ENCODE measurements at regions not wholly inside any gene's neighbourhood (a gene's known extent, or its start where the extent isn't known, plus 50 kb on each side); places are given as distances from the start of the nearest gene placed in this dataset.

DNA sequence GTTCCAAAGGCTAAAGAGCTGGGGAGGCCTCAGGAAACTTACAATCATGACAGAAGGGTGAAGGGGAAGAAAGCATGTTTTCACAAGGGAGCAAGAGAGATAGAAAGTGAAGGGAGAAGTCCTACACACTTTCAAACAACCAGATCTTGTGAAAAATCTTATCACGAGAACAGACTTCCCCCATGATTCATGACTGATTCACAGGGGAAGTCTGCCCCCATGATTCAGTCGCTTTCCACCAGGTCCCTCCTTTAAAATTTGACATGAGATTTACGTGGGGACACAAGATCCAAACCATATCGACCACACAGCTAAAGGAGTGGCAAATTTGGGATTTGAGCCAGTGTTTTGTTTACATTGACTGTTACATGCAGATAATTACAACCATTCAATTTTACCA, 971.1 kb upstream of the HS3ST1 start (continued):
- TF ChIP-seq ZNF777 (tag by site-specific recombination; IDR thresholded peaks at IDR 0.05; ENCODE audit: borderline replicate concordance): no peak

DNA sequence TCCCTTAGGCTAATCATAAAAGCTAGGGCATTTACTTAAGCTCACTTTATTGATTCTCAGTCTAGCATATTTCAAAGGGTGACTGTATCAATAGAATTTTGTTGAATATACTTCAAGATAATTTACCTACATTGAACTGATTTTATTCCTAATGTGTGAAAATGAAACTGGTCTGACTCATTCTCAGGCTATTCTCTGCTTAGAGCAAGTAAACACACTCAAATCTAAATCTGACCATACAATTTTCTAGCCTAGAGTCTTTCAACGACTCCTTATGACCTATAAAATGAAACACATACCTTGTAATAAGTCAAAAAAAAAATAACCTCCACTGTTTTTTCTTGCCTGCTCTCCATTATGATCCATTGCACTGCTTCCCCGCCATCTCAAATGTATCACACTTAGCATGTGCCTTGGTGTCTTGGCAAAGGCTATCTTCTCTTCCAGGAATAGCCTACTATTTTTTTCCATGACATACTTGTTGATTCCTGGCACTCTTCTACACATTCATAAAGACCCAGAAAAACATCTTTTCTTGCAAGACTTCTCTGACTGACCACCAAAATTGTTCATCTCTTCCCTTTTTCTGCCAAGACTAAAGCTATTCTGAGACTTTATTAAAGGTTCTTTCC, 965.1 kb upstream of the HS3ST1 start:
- TF ChIP-seq ZFP69B (tag by site-specific recombination; IDR thresholded peaks at IDR 0.05): no peak
- TF ChIP-seq KLF9 (tag by site-specific recombination; IDR thresholded peaks at IDR 0.05; ENCODE audit: low read depth): no peak
- TF ChIP-seq ZNF660 (tag by site-specific recombination; IDR thresholded peaks at IDR 0.05): no peak
- no peak for TF ChIP-seq ZNF169 (tag by site-specific recombination; IDR thresholded peaks at IDR 0.05)
- TF ChIP-seq, protein P1, sequence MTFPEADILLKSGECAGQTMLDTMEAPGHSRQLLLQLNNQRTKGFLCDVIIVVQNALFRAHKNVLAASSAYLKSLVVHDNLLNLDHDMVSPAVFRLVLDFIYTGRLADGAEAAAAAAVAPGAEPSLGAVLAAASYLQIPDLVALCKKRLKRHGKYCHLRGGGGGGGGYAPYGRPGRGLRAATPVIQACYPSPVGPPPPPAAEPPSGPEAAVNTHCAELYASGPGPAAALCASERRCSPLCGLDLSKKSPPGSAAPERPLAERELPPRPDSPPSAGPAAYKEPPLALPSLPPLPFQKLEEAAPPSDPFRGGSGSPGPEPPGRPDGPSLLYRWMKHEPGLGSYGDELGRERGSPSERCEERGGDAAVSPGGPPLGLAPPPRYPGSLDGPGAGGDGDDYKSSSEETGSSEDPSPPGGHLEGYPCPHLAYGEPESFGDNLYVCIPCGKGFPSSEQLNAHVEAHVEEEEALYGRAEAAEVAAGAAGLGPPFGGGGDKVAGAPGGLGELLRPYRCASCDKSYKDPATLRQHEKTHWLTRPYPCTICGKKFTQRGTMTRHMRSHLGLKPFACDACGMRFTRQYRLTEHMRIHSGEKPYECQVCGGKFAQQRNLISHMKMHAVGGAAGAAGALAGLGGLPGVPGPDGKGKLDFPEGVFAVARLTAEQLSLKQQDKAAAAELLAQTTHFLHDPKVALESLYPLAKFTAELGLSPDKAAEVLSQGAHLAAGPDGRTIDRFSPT (tag by site-specific recombination; IDR thresholded peaks at IDR 0.05): no peak
- TF ChIP-seq ZNF521 (tag by site-specific recombination; IDR thresholded peaks at IDR 0.05): no peak
- no peak for TF ChIP-seq ZNF549 (tag by site-specific recombination; IDR thresholded peaks at IDR 0.05)
- no peak for TF ChIP-seq ZNF239 (tag by site-specific recombination; IDR thresholded peaks at IDR 0.05)
- no peak for TF ChIP-seq BCL6B (tag by site-specific recombination; IDR thresholded peaks at IDR 0.05)
- TF ChIP-seq ZNF600 (tag by site-specific recombination; IDR thresholded peaks at IDR 0.05): no peak
- H3K4me1 ChIP-seq (ENCODE audit: control insufficient read depth, insufficient read depth, low read length): no peaks in the 10 kb centered on the region
- CTCF ChIA-PET: no interaction called here
- no peak overlapping the region for H3K4me3 ChIP-seq (ENCODE audit: low read depth, low read length)
- POLR2A ChIA-PET: no interaction called here
- no peak overlapping the region for H3K27ac ChIP-seq (ENCODE audit: extremely low read depth, low read depth, low read length)
- H3K9me3 ChIP-seq (ENCODE audit: control insufficient read depth, insufficient read depth, low read depth, low read length): no peaks in the 10 kb centered on the region
- no peaks in the 10 kb centered on the region for H3K36me3 ChIP-seq (ENCODE audit: control insufficient read depth in 2 of 2, insufficient read depth in 1 of 2, low read length in 2 of 2)

GRCh38 chr4:12389604-12390003, 960.9 kb upstream of the HS3ST1 start:
- ChIA-PET CTCF (no interaction called here), POLR2A (no interaction called here)
- Histone ChIP-seq H3K36me3 (ENCODE audit: control insufficient read depth in 2 of 2, insufficient read depth in 1 of 2, low read length in 2 of 2) (no peaks in the 10 kb centered on the region), H3K4me1 (ENCODE audit: control insufficient read depth, insufficient read depth, low read length) (no peaks in the 10 kb centered on the region), H3K9me3 (ENCODE audit: control insufficient read depth, insufficient read depth, low read depth, low read length) (no peaks in the 10 kb centered on the region), H3K4me3 (ENCODE audit: low read depth, low read length) (no peak overlapping the region), H3K27ac (ENCODE audit: extremely low read depth, low read depth, low read length) (no peak overlapping the region)
- TF ChIP-seq ZNF529 (tag by site-specific recombination; IDR thresholded peaks at IDR 0.05; ENCODE audit: insufficient replicate concordance): no peak
- no peak for TF ChIP-seq ZNF426 (tag by site-specific recombination; IDR thresholded peaks at IDR 0.05)
- TF ChIP-seq ZBTB1 (tag by site-specific recombination; IDR thresholded peaks at IDR 0.05): no peak
- TF ChIP-seq ZNF658 (tag by site-specific recombination; IDR thresholded peaks at IDR 0.05): no peak
- no peak for TF ChIP-seq ZNF132 (tag by site-specific recombination; IDR thresholded peaks at IDR 0.05; ENCODE audit: borderline replicate concordance)
- no peak for TF ChIP-seq ZNF571 (tag by site-specific recombination; IDR thresholded peaks at IDR 0.05)
- no peak for TF ChIP-seq GLIS2 (tag by site-specific recombination; IDR thresholded peaks at IDR 0.05)
- no peak for TF ChIP-seq ZNF549 (tag by site-specific recombination; IDR thresholded peaks at IDR 0.05)
- no peak for TF ChIP-seq ZSCAN16 (tag by site-specific recombination; IDR thresholded peaks at IDR 0.05)
- TF ChIP-seq, protein P2, sequence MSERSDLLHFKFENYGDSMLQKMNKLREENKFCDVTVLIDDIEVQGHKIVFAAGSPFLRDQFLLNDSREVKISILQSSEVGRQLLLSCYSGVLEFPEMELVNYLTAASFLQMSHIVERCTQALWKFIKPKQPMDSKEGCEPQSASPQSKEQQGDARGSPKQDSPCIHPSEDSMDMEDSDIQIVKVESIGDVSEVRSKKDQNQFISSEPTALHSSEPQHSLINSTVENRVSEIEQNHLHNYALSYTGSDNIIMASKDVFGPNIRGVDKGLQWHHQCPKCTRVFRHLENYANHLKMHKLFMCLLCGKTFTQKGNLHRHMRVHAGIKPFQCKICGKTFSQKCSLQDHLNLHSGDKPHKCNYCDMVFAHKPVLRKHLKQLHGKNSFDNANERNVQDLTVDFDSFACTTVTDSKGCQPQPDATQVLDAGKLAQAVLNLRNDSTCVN (tag by site-specific recombination; optimal IDR thresholded peaks at IDR 0.05): no peak
- TF ChIP-seq ZNF18 (tag by site-specific recombination; IDR thresholded peaks at IDR 0.05): no peak
- TF ChIP-seq ZNF280D (tag by site-specific recombination; IDR thresholded peaks at IDR 0.05): no peak
- TF ChIP-seq ZNF311 (tag by site-specific recombination; IDR thresholded peaks at IDR 0.05; ENCODE audit: borderline replicate concordance): no peak
- TF ChIP-seq ZNF266 (tag by site-specific recombination; IDR thresholded peaks at IDR 0.05; ENCODE audit: low read depth): no peak
